ENCODE measurements at regions not wholly inside any gene's neighbourhood (a gene's known extent, or its start where the extent isn't known, plus 50 kb on each side); places are given as distances from the start of the nearest gene placed in this dataset.

DNA sequence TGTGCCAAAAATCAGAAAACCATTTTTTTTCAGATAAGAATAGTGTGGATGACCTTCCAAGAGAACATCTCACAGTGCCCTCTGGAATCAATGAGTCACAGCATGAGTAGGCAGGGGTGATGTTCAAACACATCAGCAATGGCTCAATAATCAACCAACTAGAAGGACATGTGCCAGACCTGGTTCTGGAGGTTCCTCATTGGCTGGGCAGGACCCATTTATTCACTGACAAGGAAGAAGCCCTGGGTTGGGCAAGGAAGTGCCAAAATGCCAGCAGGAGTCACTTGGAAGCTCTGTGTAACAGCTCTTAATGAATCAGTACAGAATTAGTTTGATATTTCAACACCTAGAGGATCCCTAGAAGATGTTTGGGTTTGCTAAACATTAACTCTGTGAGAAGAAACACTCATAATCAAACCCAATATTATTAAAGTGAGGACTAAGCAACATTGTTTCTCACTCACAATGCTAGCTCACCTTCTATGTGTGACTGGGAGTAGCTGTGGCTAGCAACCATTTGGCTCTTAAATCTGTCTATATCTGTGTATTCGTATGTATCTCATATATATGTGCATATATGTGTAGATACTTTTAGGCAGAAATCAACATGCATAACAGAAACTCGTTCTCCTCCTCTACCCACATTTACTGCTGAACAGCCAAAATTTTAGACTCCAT lies 72.3 kb upstream of the APBB1IP start:
- no peak for TF ChIP-seq CTCF (IDR thresholded peaks at IDR 0.05)
- TF ChIP-seq POLR2A (IDR thresholded peaks at IDR 0.05), result no peak

Measured in stomach (tissue), 4 donors.